GM18520 (cell line): ENCODE measurements at regions not wholly inside any gene's neighbourhood (a gene's known extent, or its start where the extent isn't known, plus 50 kb on each side); places are given as distances from the start of the nearest gene placed in this dataset.
"Not testable (repeated sequence)": the region's sequence is repeated elsewhere in the genome, so short reads cannot be mapped to it uniquely, and the experiment has no call there.

Experiments
- ATAC-seq: cut with Tn5 transposase; IDR thresholded peaks from one replicate; pipeline ENCODE4 v1.9.1; 2021; ENCODE audit not compliant: unreplicated experiment

DNA sequence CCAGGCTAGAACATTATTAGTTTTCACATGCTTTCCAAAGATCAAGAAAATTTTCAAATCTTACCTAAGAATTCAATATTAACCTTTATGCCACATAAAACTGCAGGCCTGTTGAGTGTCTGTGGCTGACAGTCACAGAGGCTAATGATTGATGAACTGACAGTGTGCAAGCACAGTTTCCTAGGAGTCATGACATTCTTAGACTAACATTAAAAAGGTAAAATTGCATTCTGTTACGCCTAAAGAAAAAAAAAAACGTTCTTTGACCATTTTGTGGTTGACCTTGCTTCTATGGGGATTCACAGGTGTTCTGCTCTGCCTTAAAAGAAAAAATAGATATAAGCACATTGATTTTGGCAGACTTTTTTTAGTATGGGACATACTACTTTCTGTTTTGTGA lies 1776.2 kb downstream of the PCDH9 start:
- ATAC-seq, result no peak

DNA sequence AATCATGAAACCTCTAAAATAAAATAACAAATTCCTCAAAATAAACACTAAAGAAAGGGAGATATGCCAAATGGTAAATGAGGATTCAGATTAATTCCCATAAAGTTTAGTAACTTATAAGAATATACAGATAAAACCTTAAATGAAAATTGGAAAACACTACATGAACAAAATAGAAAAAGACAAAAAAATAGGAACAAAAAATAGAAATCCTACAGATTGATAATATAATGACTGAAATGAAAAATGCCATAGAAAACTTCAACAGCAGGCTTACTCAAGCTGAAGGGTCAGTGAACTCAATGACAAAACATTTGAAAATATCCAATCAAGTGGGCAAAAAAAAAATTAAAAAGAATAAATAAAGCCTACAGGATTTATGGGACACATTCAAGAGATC lies 1784.8 kb downstream of the PCDH9 start:
- no peak for ATAC-seq

DNA sequence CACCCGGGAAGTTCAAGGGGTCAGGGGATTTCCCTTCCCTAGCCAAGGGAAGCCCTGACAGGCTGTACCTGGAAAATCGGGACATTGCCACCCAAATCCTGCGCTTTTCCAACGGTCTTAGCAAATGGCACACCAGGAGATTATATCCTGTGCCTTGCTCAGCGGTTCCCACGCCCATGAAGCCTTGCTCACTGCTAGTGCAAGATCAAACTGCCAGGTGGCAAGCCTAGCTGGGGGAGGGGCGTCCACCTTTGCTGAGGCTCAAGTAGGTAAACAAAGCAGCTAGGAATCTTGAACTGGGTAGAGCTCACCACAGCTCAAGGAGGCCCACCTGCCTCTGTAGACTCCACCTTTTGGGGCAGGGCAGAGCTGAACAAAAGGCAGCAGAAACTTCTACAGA lies 1794.5 kb downstream of the PCDH9 start:
- ATAC-seq, result no peak

DNA sequence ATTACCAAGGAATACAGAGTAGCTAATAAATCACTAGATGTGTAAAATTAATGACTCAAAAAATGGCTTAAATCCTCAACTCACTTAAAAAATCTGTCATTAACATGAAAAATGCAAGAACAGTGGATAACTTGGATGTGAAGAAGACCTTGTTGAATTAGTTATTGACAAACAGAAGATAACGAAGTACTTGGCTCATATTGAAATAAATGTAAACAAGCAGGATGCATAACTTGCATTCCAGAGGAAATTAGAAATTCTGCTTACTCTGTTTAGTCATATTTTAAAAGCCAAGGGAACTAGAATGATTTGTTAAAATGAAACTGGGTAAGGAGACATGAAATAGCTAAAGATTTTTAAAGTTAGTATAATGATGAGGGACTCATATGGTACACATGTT lies 1812.2 kb downstream of the PCDH9 start:
- no peak for ATAC-seq

DNA sequence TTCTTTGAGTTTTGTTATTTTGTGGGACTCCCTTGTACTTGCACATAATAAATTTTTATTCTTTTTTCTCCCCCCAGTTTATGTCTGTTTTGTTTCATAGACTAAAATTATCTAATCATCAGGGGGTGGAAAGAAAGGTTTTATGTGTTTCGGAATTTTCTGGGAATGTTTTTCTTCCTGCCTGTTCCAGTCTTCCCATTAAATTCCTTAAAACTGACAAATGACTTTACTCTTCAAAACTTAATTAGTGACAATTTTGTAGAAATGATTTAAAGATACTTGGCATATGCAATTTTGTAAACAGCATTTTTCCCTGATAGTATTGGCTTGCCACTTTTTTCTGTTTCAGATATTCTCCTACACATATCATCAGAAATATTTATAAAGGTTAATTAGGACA lies 1813.4 kb downstream of the PCDH9 start:
- no peak for ATAC-seq

DNA sequence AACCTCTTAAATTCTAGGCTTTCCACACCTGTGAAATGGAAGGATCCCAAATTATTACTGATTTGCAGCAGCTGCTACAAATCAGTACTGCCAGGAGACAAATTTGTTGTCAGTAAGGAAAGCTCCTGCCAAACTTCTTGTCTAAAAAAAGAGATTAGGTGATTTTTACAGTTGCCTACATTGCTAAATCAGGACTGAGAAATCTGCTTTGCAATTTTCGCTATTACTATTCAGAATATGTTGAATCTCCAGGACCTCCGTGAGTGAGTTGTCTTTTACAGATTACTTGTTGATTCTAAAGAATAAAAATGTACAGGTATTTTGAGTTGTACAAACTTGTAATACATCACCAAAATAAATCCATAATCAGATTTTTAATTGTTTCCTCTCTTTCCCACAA lies 1815.9 kb downstream of the PCDH9 start:
- no peak for ATAC-seq

DNA sequence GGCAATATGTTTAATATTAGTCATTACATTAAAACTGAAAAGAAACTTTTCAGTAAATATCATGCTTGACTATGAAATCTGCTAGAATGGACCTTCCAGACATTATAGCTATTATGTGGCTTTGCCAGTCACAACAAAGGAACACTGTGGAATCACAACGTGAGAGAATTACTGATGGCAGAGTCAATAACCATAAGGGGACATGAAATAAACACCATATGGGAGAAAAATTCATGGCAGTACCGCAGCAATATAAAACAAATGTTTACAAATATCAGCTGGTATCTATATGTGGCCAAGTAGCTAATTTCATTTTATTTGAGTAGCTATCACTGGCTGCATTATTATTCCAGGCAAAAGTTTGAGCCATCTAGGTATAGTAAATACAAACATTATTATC lies 1818.6 kb downstream of the PCDH9 start:
- ATAC-seq, result no peak

DNA sequence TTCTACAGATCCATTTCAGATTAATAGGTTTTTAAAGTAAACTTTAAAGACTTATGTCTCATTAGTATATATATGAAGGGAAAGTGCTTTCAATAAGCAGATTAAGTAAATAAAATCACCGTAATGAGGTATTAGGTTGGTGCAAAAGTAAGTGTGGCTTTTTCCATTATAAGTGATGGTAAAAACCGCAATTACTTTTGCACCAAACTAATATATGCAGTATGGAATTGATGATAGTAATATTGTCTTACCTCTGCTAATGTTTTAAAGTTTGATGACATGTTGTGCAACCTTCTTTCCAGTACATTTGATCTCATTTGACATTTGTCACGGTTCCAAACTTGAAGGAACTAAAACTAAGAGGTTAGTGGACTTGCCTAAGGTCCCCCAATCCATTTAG lies 1819.3 kb downstream of the PCDH9 start:
- ATAC-seq, result no peak

DNA sequence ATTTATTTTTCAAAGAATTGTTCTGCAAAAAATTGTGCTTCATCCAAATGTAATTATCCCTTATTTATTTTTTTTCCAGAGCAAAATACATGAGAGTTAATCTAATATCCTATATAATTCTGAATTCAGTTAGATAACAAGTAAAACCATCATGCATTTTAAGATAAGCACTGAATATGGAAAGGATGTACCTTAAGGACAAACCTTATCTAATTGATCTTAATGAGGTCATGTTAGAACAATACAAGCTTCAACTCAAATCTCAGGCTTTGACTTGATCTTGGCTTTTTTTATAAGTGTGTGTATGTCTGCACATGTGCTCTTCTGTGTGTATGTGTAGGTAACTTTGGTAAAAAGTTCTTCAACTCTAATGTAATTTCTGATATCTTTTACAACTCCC lies 1828.8 kb downstream of the PCDH9 start:
- no peak for ATAC-seq

DNA sequence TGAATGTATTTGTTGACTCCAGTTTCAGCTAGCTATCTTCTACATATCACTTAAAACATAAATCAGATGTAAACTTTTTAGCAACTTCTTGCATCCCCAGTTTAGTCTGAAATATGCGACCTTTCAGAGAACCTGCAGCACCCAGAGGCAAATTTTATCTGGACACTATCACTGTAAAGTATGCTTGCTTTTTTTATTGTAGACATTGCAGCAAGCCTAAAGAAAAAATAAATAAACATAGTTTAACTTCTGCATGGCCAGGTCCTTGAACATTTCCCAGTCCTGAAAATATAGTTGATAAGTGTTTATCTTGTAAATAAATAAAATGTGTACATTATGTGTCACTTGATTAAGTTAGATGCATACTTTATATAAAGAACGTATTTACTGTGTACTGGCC lies 1829.4 kb downstream of the PCDH9 start:
- no peak for ATAC-seq

DNA sequence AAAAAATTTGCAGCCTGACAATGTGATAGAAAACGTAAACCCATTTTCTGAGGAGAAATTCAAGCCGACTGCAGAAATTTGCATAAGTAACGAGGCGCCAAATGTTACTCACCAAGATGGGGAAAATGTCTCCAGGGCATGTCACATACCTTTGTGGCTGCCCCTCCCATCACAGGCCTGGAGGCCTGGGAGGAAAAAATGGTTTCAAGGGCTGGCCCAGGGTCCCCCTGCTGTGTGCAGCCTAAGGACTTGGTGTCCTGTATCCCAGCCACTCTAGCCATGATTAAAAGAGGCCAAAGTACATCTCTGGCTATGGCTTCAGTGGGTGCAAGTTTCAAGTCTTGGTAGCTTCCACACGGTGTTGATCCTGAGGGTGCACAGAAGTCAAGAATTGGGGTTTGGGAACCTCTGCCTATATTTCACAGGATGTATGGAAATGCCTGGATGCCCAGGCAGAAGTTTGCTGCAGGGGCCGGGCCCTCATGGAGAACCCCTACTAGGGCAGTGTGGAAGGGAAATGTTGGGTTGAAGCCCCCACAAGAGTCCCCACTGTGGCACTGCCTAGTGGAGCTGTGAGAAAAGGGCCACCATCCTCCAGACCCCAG lies 1842.3 kb downstream of the PCDH9 start:
- ATAC-seq, result no peak

DNA sequence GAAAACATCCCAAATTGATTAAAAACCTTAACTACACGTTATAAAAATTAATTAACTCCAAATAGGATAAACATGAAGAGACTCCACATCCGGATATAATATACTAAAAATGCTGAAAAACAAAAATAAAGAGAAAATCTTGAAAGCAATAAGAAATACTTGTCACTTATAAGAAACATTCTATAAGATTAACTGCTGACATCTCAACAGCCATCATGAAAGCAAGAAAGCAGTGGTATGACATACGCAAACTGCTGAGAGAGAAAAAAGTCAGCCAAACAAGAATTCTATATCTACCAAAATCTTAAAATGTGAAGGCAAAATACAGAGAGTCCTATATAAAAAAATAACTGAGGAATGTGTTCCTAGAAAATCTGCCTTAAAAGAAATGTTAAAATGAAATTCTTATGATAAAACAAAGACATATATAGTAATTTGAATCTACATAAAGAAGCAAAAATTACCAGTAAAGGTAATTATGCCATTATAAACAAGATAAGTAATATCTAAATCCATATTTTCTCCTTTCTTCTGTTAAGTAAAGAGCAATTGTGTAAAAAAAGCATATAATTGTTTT lies 1851.1 kb downstream of the PCDH9 start:
- no peak for ATAC-seq

DNA sequence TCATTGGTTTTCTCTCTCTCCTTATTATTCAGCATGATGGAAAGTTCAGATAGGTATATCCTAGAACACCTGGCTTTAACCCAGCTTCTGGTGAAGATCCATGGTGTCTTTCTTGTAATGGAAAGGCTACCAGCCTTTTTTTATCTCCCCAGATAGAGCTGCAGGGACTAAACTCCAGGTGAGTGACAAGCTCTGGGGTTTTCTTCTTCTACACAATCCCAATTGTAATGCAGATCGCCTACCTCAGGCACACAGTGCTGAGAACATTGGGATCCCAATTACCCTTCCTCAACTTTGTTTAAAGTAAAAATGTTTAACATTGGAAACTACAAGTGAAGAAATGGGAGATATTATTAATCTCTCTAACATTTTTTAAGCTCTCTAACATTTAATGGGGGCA lies 1851.7 kb downstream of the PCDH9 start:
- ATAC-seq, result no peak

DNA sequence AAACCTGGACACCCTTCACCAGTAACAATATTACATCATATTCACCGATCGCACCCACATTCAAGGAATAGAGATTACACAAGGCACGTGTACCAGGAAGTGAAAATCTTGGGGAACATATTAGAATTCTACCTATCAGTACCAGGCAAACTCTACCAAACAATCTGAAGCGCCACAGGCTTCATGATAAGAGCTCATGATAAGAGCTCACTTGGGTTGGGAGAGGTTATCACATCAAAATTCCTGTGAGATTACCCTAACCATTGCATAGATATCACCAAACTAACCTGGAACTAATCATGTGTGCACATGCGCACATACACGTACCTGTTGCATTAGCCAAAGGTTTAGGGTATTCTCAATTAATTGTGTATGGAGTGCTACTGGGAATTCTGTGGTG lies 1861.3 kb downstream of the PCDH9 start:
- ATAC-seq, result no peak

DNA sequence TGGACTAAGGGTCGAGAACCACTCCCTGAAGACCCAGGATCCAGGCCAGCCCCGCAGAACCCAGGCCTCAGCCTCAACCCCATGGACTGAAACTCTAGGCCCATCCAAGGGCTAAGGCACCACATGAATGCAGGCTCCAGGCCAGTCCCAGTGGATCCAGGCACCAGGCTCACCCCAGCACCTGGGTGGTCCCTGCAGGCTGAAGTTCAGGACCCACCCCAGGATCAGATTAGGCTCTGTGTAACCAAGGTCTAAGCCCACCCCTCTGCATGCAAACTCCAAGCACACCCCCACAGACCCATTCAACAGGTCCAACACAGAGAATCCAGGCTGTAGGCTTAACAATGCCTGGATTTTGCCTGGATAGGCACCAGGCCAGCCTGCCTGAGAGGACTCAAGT lies 1876.2 kb downstream of the PCDH9 start:
- no peak for ATAC-seq

DNA sequence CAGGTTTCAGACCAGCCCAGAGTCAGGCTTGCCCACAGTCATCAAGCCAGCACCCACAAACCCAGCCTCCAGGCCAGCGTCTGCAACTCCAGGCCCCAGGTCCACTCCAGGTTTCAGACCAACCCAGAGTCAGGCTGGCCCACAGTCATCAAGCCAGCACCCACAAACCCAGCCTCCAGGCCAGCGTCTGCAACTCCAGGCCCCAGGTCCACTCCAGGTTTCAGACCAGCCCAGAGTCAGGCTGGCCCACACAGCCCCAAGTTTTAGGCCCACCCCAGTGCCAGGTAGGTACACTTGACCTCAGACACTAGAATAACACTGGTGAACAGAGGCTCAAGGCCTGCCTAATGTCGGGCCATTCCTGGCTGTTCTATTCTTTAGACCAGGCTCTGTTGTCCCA lies 1877.0 kb downstream of the PCDH9 start:
- not testable (repeated sequence) for ATAC-seq

DNA sequence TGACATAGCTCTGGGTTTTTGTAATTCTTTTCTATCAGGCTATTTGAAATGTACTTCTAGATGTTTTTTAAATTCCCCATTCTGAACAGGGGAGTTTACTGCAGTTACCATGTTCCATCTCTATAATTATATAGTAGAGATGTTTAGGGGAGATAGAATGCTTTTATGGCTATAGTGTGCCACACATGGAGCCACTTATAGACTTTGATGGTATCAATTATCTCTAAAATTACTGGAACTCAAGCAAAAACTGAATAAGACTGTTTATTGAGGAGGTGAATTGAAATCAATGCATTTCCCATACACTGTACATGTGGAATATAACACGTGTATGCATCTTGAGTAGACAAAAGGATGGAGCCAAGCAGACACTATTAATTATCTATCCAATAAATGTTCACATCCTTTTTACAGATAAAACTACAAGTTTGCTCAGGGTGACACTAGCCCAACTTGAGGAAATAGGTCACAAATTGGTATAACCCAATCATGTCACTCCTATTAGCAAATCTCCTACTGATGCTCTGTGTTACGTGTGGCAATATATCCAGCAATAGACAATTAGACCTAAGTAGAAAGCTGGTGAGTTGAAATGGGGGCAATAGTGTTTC lies 1882.6 kb downstream of the PCDH9 start:
- no peak for ATAC-seq

DNA sequence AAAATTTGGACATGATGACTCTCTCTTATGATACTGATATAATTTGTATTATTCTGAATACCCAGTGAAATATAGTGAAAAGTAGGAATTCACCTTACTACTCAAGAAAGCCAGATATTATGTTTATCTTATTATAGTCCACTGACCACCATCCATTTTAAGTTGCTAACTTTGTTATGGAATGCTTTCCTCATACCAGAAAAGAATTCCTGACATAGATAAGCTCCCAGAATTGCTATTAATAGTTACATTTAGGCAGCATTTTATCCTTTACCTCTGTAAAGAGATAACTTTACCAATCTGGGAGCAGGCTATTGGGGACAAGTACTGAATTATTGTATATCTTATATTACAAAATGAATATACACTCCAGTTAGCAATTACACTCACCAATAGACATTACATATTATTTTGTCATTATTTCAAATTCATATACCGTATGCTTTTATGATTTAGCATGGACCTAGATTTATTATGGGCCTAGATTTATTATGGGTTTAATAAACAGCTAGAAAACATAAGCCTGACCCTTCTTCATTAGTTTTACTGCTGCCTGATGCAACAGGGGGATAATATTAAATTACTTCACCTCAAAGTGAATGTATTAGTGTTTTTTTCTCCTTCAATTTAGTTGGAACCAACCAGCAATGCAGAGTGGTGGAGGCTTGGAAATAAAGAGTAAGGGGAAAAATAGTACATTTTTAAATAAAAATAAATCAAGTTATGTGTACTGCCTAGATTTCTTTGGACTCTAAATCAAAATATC lies 1886.1 kb downstream of the PCDH9 start:
- no peak for ATAC-seq

DNA sequence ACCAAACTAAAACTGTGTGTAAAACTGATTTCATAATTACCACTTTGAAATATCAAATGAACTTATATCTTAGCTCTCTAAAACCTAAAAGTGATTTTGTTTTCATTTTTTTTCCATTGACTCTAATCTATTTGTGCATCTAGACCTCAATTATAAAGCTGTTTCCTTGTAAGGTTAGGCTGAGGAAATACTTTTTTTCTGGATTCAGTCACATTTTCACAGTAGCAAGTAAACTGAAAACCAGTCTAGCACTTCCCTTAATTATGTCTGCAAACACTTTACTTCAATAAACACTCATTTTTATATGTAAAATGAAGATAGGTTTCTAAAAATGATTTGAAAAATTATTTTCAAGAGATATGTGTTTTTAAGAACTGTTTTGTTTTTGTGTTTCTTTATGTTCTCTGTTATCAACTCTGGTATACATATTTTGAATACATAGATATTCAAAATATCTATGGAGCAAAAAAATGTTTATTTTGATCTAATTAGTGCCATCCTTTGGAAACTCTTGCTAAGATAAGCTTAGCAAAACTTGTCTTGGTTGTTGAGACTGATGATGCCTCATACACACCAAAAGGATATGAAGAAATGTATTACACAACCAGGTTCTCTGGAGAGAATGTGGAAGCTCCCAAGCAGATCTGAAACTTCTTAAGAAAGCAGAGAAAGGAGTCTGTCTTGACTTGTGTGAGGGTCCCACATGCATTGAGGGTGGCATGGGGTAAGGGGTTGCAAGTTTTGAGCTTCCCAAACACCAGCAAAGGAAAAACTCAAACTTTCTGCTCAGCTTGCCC lies 1887.4 kb downstream of the PCDH9 start:
- ATAC-seq, result no peak

DNA sequence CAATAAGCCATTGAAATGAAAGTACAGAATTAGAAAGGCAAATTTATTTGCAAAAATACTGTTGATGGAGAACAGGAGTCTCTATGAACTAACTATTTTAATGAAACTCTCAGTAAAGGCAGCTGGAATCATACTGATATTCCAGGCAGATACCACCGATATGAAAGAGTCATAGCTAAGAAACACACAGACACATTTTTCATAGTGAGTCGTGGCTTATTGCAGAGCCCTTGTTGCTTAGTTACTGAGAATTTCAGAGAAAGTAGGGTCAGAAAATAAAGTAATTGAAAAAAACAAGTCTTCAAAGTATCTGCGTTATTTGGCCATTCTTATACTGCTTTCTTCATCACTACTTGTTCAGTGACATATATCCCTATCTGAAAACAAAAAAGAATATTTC lies 1890.9 kb downstream of the PCDH9 start:
- no peak for ATAC-seq

DNA sequence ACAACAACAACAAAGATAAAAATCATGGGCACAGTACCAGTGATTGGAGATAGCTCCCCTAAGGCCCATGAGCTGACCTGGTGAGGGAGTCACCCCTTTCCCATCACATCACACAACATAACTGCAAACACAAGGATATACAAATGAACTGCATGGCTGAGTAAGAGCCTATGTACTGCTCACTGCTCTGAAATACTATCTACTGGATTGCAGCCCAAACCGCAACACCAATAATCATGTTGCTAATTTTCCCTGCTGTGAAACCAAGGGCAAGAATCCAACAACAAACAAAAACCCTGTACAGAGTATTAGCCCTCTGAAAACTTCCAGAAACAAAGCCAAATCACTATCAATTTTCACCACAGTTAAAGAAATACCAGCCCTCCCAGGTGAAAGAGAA lies 1893.2 kb downstream of the PCDH9 start:
- ATAC-seq, result no peak
